ENCODE measurements at regions not wholly inside any gene's neighbourhood (a gene's known extent, or its start where the extent isn't known, plus 50 kb on each side); places are given as distances from the start of the nearest gene placed in this dataset.

GRCh38 chr3:28745916-28746617, 397.4 kb upstream of the AZI2 start:
- Mint-ChIP-seq H3K4me1 (ENCODE audit: low read depth) (peaks cover 10% of the 10 kb centered on the region), H3K27me3 (ENCODE audit: low read depth) (no peaks in the 10 kb centered on the region), H3K4me3 (ENCODE audit: unreplicated experiment) (no peak overlapping the region), H3K9me3 (ENCODE audit: low read depth) (peaks cover 18% of the 10 kb centered on the region), H3K36me3 (ENCODE audit: low read depth) (peaks cover 8% of the 10 kb centered on the region), H3K27ac (ENCODE audit: unreplicated experiment) (peak overlapping the region; percentile 29)
- no peak for TF ChIP-seq CTCF (IDR thresholded peaks at IDR 0.05)
- DNase-seq (ENCODE audit: low spot score) = no peak

- Mint-ChIP-seq H3K27ac (ENCODE audit: unreplicated experiment) (no peak overlapping the region), H3K9me3 (ENCODE audit: low read depth) (peaks cover 27% of the 10 kb centered on the region), H3K4me1 (ENCODE audit: low read depth) (peaks cover 10% of the 10 kb centered on the region), H3K36me3 (ENCODE audit: low read depth) (peaks cover 8% of the 10 kb centered on the region), H3K4me3 (ENCODE audit: unreplicated experiment) (no peak overlapping the region), H3K27me3 (ENCODE audit: low read depth) (no peaks in the 10 kb centered on the region)
- DNase-seq (ENCODE audit: low spot score) = no peak
- no peak for TF ChIP-seq CTCF (IDR thresholded peaks at IDR 0.05)
These were observed 398.4 kb upstream of the AZI2 start for GRCh38 chr3:28746990-28747389.

- H3K9me3 Mint-ChIP-seq (ENCODE audit: low read depth) = peaks cover 29% of the 10 kb centered on the region
- no peak overlapping the region for H3K27ac Mint-ChIP-seq (ENCODE audit: unreplicated experiment)
- TF ChIP-seq CTCF (IDR thresholded peaks at IDR 0.05) = no peak
- peaks cover 7% of the 10 kb centered on the region for H3K4me1 Mint-ChIP-seq (ENCODE audit: low read depth)
- H3K36me3 Mint-ChIP-seq (ENCODE audit: low read depth) = peaks cover 8% of the 10 kb centered on the region
- no peak for DNase-seq (ENCODE audit: low spot score)
- no peak overlapping the region for H3K4me3 Mint-ChIP-seq (ENCODE audit: unreplicated experiment)
- H3K27me3 Mint-ChIP-seq (ENCODE audit: low read depth) = no peaks in the 10 kb centered on the region
These were observed 403.2 kb upstream of the AZI2 start for GRCh38 chr3:28751864-28752263.

GRCh38 chr3:28752290-28752689, 403.7 kb upstream of the AZI2 start:
- Mint-ChIP-seq H3K4me1 (ENCODE audit: low read depth) (peaks cover 7% of the 10 kb centered on the region), H3K27ac (ENCODE audit: unreplicated experiment) (no peak overlapping the region), H3K9me3 (ENCODE audit: low read depth) (peaks cover 29% of the 10 kb centered on the region), H3K4me3 (ENCODE audit: unreplicated experiment) (no peak overlapping the region), H3K27me3 (ENCODE audit: low read depth) (no peaks in the 10 kb centered on the region), H3K36me3 (ENCODE audit: low read depth) (peaks cover 8% of the 10 kb centered on the region)
- DNase-seq (ENCODE audit: low spot score) = no peak
- no peak for TF ChIP-seq CTCF (IDR thresholded peaks at IDR 0.05)

GRCh38 chr3:28756056-28756455, 407.4 kb upstream of the AZI2 start:
- Mint-ChIP-seq H3K36me3 (ENCODE audit: low read depth) (no peaks in the 10 kb centered on the region), H3K27me3 (ENCODE audit: low read depth) (no peaks in the 10 kb centered on the region), H3K4me1 (ENCODE audit: low read depth) (peaks cover 7% of the 10 kb centered on the region), H3K4me3 (ENCODE audit: unreplicated experiment) (no peak overlapping the region), H3K27ac (ENCODE audit: unreplicated experiment) (no peak overlapping the region), H3K9me3 (ENCODE audit: low read depth) (peaks cover 12% of the 10 kb centered on the region)
- DNase-seq (ENCODE audit: low spot score) = no peak
- TF ChIP-seq CTCF (IDR thresholded peaks at IDR 0.05) = no peak

Measured in chondrocyte (in vitro differentiated cells).